ENCODE measurements at regions not wholly inside any gene's neighbourhood (a gene's known extent, or its start where the extent isn't known, plus 50 kb on each side); places are given as distances from the start of the nearest gene placed in this dataset.
"Not testable (repeated sequence)": the region's sequence is repeated elsewhere in the genome, so short reads cannot be mapped to it uniquely, and the experiment has no call there.

DNA sequence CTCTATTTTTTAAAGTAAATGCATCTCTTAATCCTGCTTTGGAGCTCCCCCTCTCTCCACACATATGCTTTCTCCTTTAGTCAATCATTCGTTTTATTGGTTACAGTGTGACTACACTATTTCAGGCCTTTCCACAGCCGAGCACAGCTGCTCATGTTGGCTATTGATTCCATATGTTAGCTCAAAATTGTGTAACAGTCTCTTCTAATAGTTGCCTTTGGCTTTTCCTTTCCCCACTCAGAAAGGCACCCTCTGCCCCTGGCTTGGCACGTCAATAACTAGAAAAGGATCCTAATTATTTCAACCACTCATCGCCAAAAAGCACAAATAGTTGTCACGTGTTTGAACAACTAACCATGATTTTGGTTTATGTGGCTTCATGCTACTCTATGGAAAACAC, 410.3 kb upstream of the SLC35B3 start:
- no peaks in the 10 kb centered on the region for H3K36me3 Mint-ChIP-seq (ENCODE audit: low read depth)
- H3K27me3 Mint-ChIP-seq (ENCODE audit: low read depth) = no peaks in the 10 kb centered on the region
- no peaks in the 10 kb centered on the region for H3K9me3 Mint-ChIP-seq
- H3K4me1 Mint-ChIP-seq = no peaks in the 10 kb centered on the region
- H3K27ac Mint-ChIP-seq = peak overlapping the region in 1 of 3 experiments; percentile 17
- no peak overlapping the region for H3K4me3 Mint-ChIP-seq
- TF ChIP-seq, protein P1, sequence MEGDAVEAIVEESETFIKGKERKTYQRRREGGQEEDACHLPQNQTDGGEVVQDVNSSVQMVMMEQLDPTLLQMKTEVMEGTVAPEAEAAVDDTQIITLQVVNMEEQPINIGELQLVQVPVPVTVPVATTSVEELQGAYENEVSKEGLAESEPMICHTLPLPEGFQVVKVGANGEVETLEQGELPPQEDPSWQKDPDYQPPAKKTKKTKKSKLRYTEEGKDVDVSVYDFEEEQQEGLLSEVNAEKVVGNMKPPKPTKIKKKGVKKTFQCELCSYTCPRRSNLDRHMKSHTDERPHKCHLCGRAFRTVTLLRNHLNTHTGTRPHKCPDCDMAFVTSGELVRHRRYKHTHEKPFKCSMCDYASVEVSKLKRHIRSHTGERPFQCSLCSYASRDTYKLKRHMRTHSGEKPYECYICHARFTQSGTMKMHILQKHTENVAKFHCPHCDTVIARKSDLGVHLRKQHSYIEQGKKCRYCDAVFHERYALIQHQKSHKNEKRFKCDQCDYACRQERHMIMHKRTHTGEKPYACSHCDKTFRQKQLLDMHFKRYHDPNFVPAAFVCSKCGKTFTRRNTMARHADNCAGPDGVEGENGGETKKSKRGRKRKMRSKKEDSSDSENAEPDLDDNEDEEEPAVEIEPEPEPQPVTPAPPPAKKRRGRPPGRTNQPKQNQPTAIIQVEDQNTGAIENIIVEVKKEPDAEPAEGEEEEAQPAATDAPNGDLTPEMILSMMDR (IDR thresholded peaks at IDR 0.05; ENCODE audit: unreplicated experiment in 3 of 3) = no peak

DNA sequence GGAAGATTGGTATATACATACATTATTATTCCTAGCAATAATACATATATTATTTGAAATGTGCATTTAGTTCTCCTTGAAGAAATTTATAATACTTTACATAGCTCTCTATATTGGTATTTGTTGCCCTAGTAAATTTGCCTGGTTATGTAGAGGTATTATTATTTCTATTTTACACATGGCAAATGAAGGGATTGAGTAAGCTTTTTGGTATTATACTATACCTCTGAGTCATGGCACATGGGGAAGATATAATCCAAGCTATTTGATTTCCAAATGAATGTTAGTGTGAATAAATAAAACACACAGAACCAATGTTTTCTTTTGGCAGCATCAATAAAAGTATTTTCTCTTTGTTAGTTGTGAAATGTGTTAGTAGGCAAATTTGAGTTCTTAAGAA, 409.6 kb upstream of the SLC35B3 start:
- Mint-ChIP-seq H3K27me3 (ENCODE audit: low read depth) (no peaks in the 10 kb centered on the region), H3K36me3 (ENCODE audit: low read depth) (no peaks in the 10 kb centered on the region), H3K9me3 (no peaks in the 10 kb centered on the region), H3K27ac (no peak overlapping the region), H3K4me1 (no peaks in the 10 kb centered on the region), H3K4me3 (no peak overlapping the region)
- TF ChIP-seq, protein P1 (IDR thresholded peaks at IDR 0.05; ENCODE audit: unreplicated experiment in 3 of 3) = no peak

DNA sequence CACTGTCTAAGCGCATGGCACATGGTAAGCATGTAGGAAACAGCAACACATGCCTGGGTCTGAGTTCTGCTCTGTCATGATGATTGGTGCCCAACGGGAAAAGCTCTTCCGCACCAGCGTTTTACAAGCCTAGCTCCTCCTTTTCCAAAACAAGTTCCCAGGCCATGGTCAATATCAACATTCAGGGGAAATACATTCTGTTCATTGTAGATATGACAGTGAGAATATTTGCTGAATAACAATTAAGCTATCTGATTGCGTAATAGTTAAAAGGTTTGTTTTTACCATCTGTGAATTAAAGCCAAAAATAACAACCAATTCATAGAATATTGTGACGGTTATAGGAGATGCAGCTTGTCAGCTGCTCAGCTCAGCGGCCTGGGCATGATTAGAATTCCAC, 404.3 kb upstream of the SLC35B3 start:
- TF ChIP-seq, protein P1 (IDR thresholded peaks at IDR 0.05; ENCODE audit: unreplicated experiment in 3 of 3) = no peak
- no peak overlapping the region for H3K27ac Mint-ChIP-seq
- no peak overlapping the region for H3K4me3 Mint-ChIP-seq
- no peaks in the 10 kb centered on the region for H3K27me3 Mint-ChIP-seq (ENCODE audit: low read depth)
- no peaks in the 10 kb centered on the region for H3K9me3 Mint-ChIP-seq
- no peaks in the 10 kb centered on the region for H3K36me3 Mint-ChIP-seq (ENCODE audit: low read depth)
- H3K4me1 Mint-ChIP-seq = no peaks in the 10 kb centered on the region

DNA sequence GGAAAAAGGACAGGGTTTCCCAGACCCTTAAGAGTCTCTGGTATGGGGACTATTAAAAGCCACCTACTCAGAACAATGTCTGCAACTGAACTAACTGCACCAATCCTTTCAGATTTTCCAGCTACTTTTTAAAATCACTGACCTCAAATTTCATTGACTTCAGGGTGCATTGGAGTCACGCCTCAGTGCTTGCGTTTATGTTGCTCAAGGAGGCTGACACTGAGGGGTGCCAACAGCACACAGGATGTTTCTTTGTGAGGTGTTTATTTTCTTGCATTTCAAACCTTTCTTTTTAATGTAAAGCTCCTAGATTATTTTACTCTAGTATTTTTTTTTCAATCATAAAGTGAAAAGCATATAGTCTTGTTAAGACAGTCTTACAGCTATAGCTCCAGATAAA, 402.0 kb upstream of the SLC35B3 start:
- TF ChIP-seq, protein P1 (IDR thresholded peaks at IDR 0.05; ENCODE audit: unreplicated experiment in 3 of 3) = no peak
- no peaks in the 10 kb centered on the region for H3K4me1 Mint-ChIP-seq

DNA sequence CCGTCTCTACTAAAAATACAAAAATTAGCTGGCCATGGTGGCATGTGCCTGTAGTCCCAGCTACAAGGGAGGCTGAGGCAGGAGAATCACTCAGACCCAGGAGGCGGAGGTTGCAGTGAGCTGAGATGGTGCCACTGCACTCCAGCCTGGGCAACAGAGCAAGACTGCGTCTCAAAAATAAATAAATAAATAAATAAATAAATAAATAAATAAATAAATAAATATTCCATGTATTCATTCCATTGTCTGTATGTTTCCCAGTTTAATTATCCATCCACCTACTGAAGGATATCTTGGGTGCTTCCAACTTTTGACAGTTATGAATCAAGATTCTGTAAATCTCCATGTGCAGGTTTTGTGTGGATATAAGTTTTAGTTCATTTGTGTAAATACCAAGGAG, 397.4 kb upstream of the SLC35B3 start:
- H3K36me3 Mint-ChIP-seq (ENCODE audit: low read depth); H3K27ac Mint-ChIP-seq; H3K4me1 Mint-ChIP-seq; H3K9me3 Mint-ChIP-seq; H3K4me3 Mint-ChIP-seq; H3K27me3 Mint-ChIP-seq (ENCODE audit: low read depth): not testable (repeated sequence)

More for the DNA sequence above, 402.0 kb upstream of the SLC35B3 start:
- no peaks in the 10 kb centered on the region for H3K36me3 Mint-ChIP-seq (ENCODE audit: low read depth)
- no peaks in the 10 kb centered on the region for H3K9me3 Mint-ChIP-seq
- H3K4me3 Mint-ChIP-seq = no peak overlapping the region
- H3K27me3 Mint-ChIP-seq (ENCODE audit: low read depth) = no peaks in the 10 kb centered on the region
- no peak overlapping the region for H3K27ac Mint-ChIP-seq

DNA sequence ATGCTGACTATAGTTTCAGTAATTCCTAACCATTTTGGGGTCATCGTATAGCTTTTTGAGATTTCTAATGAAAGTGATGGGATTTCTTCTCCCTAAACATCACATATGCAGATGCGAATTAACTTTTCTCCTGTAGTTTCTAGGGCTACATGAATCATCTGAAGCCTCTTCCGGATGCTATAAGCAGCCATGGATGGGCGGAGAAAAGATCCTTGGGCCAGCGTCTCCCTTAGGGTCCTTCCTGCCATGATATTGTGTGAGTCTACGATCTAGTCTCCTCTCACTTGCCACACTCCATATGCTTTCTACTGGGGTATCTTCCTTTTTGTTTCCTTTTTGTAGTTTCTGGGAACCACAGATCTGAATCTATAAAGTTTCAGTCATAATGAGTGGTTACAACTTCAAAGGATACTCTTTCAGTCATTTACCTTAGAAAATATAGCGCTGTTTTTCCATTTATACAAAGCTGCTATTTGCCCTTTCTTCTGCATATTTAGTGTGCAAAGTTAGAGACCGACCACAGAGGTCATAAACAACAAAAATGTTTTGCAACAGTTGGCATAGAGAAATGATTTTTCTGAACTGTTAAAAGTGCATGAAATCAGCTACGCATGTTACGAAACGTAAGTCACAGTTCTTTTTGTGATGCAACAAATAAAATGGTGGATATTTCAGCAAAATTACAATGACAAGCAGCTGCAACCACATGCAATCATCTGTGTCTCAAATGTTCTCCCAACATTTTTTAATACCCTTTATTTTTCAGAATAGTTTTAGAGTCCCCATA, 396.2 kb upstream of the SLC35B3 start:
- Mint-ChIP-seq H3K9me3 (no peaks in the 10 kb centered on the region), H3K27ac (no peak overlapping the region), H3K4me1 (peaks cover 5% of the 10 kb centered on the region), H3K4me3 (no peak overlapping the region), H3K27me3 (ENCODE audit: low read depth) (no peaks in the 10 kb centered on the region), H3K36me3 (ENCODE audit: low read depth) (no peaks in the 10 kb centered on the region)
- TF ChIP-seq, protein P1 (IDR thresholded peaks at IDR 0.05; ENCODE audit: unreplicated experiment in 3 of 3) = no peak

Measured in nephron (organoid).